Ovary (tissue), 7 donors: ENCODE measurements at regions not wholly inside any gene's neighbourhood (a gene's known extent, or its start where the extent isn't known, plus 50 kb on each side); places are given as distances from the start of the nearest gene placed in this dataset.
"Not testable (repeated sequence)": the region's sequence is repeated elsewhere in the genome, so short reads cannot be mapped to it uniquely, and the experiment has no call there.

Experiments
- DNase-seq, 5 donors: peaks; one replicate each; pipeline ENCODE4 v3.0.0-alpha.2; 2019 to 2020
- H3K27ac ChIP-seq, 2 donors: fragments of 200-600 bp; one replicate each; pipeline versions ENCODE4 v1.5.1 to v1.8.0; 2019 to 2022
- H3K27me3 ChIP-seq: fragments of 200-600 bp; one replicate; pipeline ENCODE4 v1.8.0; 2022
- H3K36me3 ChIP-seq: fragments of 200-600 bp; sonication (generic); one replicate; pipeline ENCODE4 v1.5.1; 2019
- H3K4me1 ChIP-seq: one replicate; pipeline ENCODE4 v1.8.1; 2013; ENCODE audit warnings: mild to moderate bottlenecking, moderate library complexity; ENCODE audit not compliant: insufficient read depth
- H3K4me3 ChIP-seq: fragments of 200-600 bp; sonication (generic); one replicate; pipeline ENCODE4 v1.5.1; 2017
- H3K9me3 ChIP-seq, 2 donors: fragments of 200-600 bp in 1 of 2; sonication (generic) in 1 of 2; one replicate each; pipeline versions ENCODE4 v1.5.1 to v1.8.1; 2013 to 2019; ENCODE audit warnings: mild to moderate bottlenecking in 1 of 2, moderate library complexity in 1 of 2
- CTCF ChIP-seq, 3 donors: fragments of 450-650 bp in 2 of 3; fragments of 200-600 bp in 1 of 3; IDR thresholded peaks; one replicate each; pipeline versions ENCODE4 v1.5.1 to v1.8.0; 2016 to 2022; ENCODE audit warnings: antibody characterized with exemption in 3 of 3, mild to moderate bottlenecking in 1 of 3
- EP300 ChIP-seq: sonication (generic); formaldehyde crosslinking; IDR thresholded peaks from one replicate; pipeline ENCODE4 v1.6.1; 2017; ENCODE audit warnings: antibody characterized with exemption
- POLR2A ChIP-seq: fragments of 450-650 bp; IDR thresholded peaks from one replicate; pipeline ENCODE4 v1.6.1; 2017; ENCODE audit warnings: antibody characterized with exemption, mild to moderate bottlenecking, moderate library complexity
- WGBS, 3 donors: extraction: QIAGEN DNeasy Blood & Tissue Kit in 1 of 3; methylation state at CpG; one replicate each; pipeline versions ENCODE4 v1.1.5 to v1.1.7; 2013 to 2017; 5-methylcytosine and 5-hydroxymethylcytosine counted together
- intact Hi-C, 4 donors: fragments of 100-400 bp; cut with DNase I; formaldehyde crosslinking; loops; one replicate each; pipeline versions ENCODE4 v1.11.0 to v1.15.1; 2022 to 2023
- donor health status: DM: no; HTN: no; CAD: no; lungs with moderate emphysema.
- donor health status: DM: no; HTN: no; CAD: no.
- donor health status: Bipolar disorder and iron deficiency.
- donor health status: DM: no; HTN: no; CAD: no.
- donor health status: DM: yes; HTN: yes; CAD: no.

- DNase-seq, result no peak
- 81 to 92% (median 91%) methylated on average over 8 of the region's 8 CpGs for WGBS, 3 donors
- TF ChIP-seq POLR2A (no peak), CTCF (IDR thresholded peaks at IDR 0.05) (no peak), EP300 (no peak)
- no peaks in the 10 kb centered on the region for H3K27me3 ChIP-seq
- intact Hi-C loops, result no loop called here
- H3K4me3 ChIP-seq, result no peak overlapping the region
- no peaks in the 10 kb centered on the region for H3K36me3 ChIP-seq
- no peaks in the 10 kb centered on the region for H3K9me3 ChIP-seq
- H3K4me1 ChIP-seq, result no peaks in the 10 kb centered on the region
- no peak overlapping the region for H3K27ac ChIP-seq
These were observed 62.7 kb upstream of the SULF2 start for GRCh38 chr20:47847884-47848485.

- H3K4me1 ChIP-seq, DNase-seq, H3K36me3 ChIP-seq, H3K9me3 ChIP-seq, H3K4me3 ChIP-seq, H3K27me3 ChIP-seq, intact Hi-C loops, H3K27ac ChIP-seq: not testable (repeated sequence)
- 89 to 93% (median 90%) methylated on average over 7 of the region's 7 CpGs for WGBS, 3 donors
These were observed 61.9 kb upstream of the SULF2 start for GRCh38 chr20:47847220-47847619.

GRCh38 chr20:47846651-47847050 is 61.4 kb upstream of the SULF2 start:
- 89 to 94% (median 90%) methylated on average over 10 of the region's 10 CpGs for WGBS, 3 donors
- DNase-seq, H3K36me3 ChIP-seq, H3K27ac ChIP-seq, H3K9me3 ChIP-seq, H3K4me3 ChIP-seq, intact Hi-C loops, H3K27me3 ChIP-seq, H3K4me1 ChIP-seq: not testable (repeated sequence)

- intact Hi-C loops, DNase-seq, H3K27ac ChIP-seq, H3K9me3 ChIP-seq, H3K4me3 ChIP-seq, H3K4me1 ChIP-seq, H3K27me3 ChIP-seq, H3K36me3 ChIP-seq: not testable (repeated sequence)
- WGBS, 3 donors, result 69 to 81% (median 73%) methylated on average over 10 of the region's 10 CpGs
These were observed 60.2 kb upstream of the SULF2 start for GRCh38 chr20:47845382-47845977.

- DNase-seq, H3K9me3 ChIP-seq, H3K4me1 ChIP-seq, H3K27me3 ChIP-seq, H3K4me3 ChIP-seq, H3K36me3 ChIP-seq, intact Hi-C loops, H3K27ac ChIP-seq: not testable (repeated sequence)
- 67 to 89% (median 86%) methylated on average over 1 of the region's 1 CpG for WGBS, 3 donors
These were observed 59.3 kb upstream of the SULF2 start for GRCh38 chr20:47844568-47844906.

- Histone ChIP-seq H3K36me3 (no peaks in the 10 kb centered on the region), H3K4me3 (no peak overlapping the region), H3K27me3 (no peaks in the 10 kb centered on the region), H3K9me3 (no peaks in the 10 kb centered on the region), H3K27ac (no peak overlapping the region), H3K4me1 (no peaks in the 10 kb centered on the region)
- DNase-seq, result no peak
- TF ChIP-seq CTCF (IDR thresholded peaks at IDR 0.05), result no peak
- WGBS, 3 donors, result 57 to 78% (median 59%) methylated on average over 2 of the region's 2 CpGs
- intact Hi-C loops, result no loop called here
These were observed 58.7 kb upstream of the SULF2 start for GRCh38 chr20:47843886-47844567.

- H3K4me1 ChIP-seq, H3K9me3 ChIP-seq, DNase-seq, H3K27ac ChIP-seq, H3K36me3 ChIP-seq, H3K27me3 ChIP-seq, intact Hi-C loops, H3K4me3 ChIP-seq: not testable (repeated sequence)
- 51 to 68% (median 64%) methylated on average over 11 of the region's 11 CpGs for WGBS, 3 donors
These were observed 57.7 kb upstream of the SULF2 start for GRCh38 chr20:47842950-47843349.

- H3K27me3 ChIP-seq, DNase-seq, intact Hi-C loops, H3K36me3 ChIP-seq, H3K4me1 ChIP-seq, H3K27ac ChIP-seq, H3K9me3 ChIP-seq, H3K4me3 ChIP-seq: not testable (repeated sequence)
- WGBS, 3 donors, result 92 to 96% (median 94%) methylated on average over 12 of the region's 12 CpGs
These were observed 56.7 kb upstream of the SULF2 start for GRCh38 chr20:47842004-47842403.

GRCh38 chr20:47836256-47836817 is 51.1 kb upstream of the SULF2 start:
- H3K27me3 ChIP-seq, intact Hi-C loops, H3K9me3 ChIP-seq, H3K36me3 ChIP-seq, H3K27ac ChIP-seq, DNase-seq, H3K4me1 ChIP-seq, H3K4me3 ChIP-seq: not testable (repeated sequence)
- 72 to 79% (median 79%) methylated on average over 7 to 11 of the region's 11 CpGs for WGBS, 3 donors
